ENCODE measurements at regions not wholly inside any gene's neighbourhood (a gene's known extent, or its start where the extent isn't known, plus 50 kb on each side); places are given as distances from the start of the nearest gene placed in this dataset.

DNA sequence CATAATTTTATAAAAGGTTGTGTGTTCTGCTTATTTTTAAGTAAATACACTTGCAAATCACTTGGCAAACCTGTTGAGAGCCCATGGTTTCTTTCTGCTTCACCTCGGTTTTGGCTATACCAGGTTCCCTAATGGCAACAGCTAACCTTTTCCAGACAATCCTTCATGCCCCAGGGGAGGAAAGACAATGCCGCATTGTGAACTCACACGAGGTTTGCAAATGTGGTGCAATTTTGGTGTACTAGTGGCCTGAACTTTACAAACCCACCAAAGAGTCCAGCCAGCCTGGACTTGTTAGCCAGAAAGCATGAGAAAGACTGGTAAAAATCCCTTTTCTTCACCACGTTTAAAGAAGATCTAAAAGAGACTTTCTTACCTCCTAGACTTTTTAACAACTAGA lies 84.8 kb upstream of the SOX4 start:
- TF ChIP-seq, protein P1, sequence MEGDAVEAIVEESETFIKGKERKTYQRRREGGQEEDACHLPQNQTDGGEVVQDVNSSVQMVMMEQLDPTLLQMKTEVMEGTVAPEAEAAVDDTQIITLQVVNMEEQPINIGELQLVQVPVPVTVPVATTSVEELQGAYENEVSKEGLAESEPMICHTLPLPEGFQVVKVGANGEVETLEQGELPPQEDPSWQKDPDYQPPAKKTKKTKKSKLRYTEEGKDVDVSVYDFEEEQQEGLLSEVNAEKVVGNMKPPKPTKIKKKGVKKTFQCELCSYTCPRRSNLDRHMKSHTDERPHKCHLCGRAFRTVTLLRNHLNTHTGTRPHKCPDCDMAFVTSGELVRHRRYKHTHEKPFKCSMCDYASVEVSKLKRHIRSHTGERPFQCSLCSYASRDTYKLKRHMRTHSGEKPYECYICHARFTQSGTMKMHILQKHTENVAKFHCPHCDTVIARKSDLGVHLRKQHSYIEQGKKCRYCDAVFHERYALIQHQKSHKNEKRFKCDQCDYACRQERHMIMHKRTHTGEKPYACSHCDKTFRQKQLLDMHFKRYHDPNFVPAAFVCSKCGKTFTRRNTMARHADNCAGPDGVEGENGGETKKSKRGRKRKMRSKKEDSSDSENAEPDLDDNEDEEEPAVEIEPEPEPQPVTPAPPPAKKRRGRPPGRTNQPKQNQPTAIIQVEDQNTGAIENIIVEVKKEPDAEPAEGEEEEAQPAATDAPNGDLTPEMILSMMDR (IDR thresholded peaks at IDR 0.05; ENCODE audit: insufficient read depth, low read depth, low read length), result no peak
- Histone ChIP-seq H3K36me3 (ENCODE audit: control insufficient read depth, insufficient read depth, low read length) (no peaks in the 10 kb centered on the region), H3K4me3 (ENCODE audit: low read depth, low read length) (no peak overlapping the region), H3K27me3 (ENCODE audit: control insufficient read depth, insufficient read depth, low read length) (no peaks in the 10 kb centered on the region)
- CTCF ChIA-PET, result no interaction called here
- DNase-seq (ENCODE audit: low read depth), result no peak
- POLR2A ChIA-PET, result no interaction called here

GRCh38 chr6:21511891-21512550 lies 81.5 kb upstream of the SOX4 start:
- CTCF ChIA-PET, result interaction anchor here (0.6 kb wide), 1 partner anchor 238 kb away, joined by 6 read pairs; no protein-coding TSS in a partner anchor
- TF ChIP-seq, protein P1 (IDR thresholded peaks at IDR 0.05; ENCODE audit: insufficient read depth, low read depth, low read length), result no peak
- Histone ChIP-seq H3K4me3 (ENCODE audit: low read depth, low read length) (no peak overlapping the region), H3K36me3 (ENCODE audit: control insufficient read depth, insufficient read depth, low read length) (no peaks in the 10 kb centered on the region), H3K27me3 (ENCODE audit: control insufficient read depth, insufficient read depth, low read length) (no peaks in the 10 kb centered on the region)
- no peak for DNase-seq (ENCODE audit: low read depth)
- POLR2A ChIA-PET, result no interaction called here

GRCh38 chr6:21514288-21514687 lies 79.3 kb upstream of the SOX4 start:
- Histone ChIP-seq H3K36me3 (ENCODE audit: control insufficient read depth, insufficient read depth, low read length) (no peaks in the 10 kb centered on the region), H3K4me3 (ENCODE audit: low read depth, low read length) (no peak overlapping the region), H3K27me3 (ENCODE audit: control insufficient read depth, insufficient read depth, low read length) (no peaks in the 10 kb centered on the region)
- ChIA-PET CTCF (no interaction called here), POLR2A (no interaction called here)
- TF ChIP-seq, protein P1 (IDR thresholded peaks at IDR 0.05; ENCODE audit: insufficient read depth, low read depth, low read length), result no peak
- no peak for DNase-seq (ENCODE audit: low read depth)

DNA sequence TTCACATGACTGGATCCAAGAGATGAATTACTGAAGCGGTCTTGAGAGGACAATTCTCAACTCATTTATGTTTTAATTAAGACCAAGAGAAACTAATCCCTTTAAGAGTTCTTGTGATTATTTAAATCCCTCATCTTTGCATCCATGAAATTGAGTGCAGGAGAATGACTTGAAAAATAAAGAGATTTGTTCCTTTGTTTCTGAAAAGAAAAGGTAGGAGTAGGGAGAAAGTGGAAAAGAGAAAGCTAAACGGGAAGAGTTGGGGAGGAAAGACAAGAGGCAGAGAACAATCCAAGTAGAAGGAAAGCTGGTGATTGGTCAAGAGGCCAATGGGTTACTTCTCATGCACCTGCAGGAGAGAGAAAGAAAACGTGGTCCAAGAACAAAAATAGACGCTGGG lies 75.2 kb upstream of the SOX4 start:
- H3K4me3 ChIP-seq (ENCODE audit: low read depth, low read length), result no peak overlapping the region
- ChIA-PET POLR2A (no interaction called here), CTCF (interaction anchor here (1.2 kb wide), 1 partner anchor 15 kb away, joined by 3 read pairs; no protein-coding TSS in a partner anchor)
- no peak for DNase-seq (ENCODE audit: low read depth)
- no peaks in the 10 kb centered on the region for H3K36me3 ChIP-seq (ENCODE audit: control insufficient read depth, insufficient read depth, low read length)
- no peaks in the 10 kb centered on the region for H3K27me3 ChIP-seq (ENCODE audit: control insufficient read depth, insufficient read depth, low read length)
- TF ChIP-seq, protein P1 (IDR thresholded peaks at IDR 0.05; ENCODE audit: insufficient read depth, low read depth, low read length), result no peak

- CTCF ChIA-PET, result no interaction called here
- Histone ChIP-seq H3K27me3 (ENCODE audit: control insufficient read depth, insufficient read depth, low read length) (no peaks in the 10 kb centered on the region), H3K36me3 (ENCODE audit: control insufficient read depth, insufficient read depth, low read length) (no peaks in the 10 kb centered on the region), H3K4me3 (ENCODE audit: low read depth, low read length) (no peak overlapping the region)
- POLR2A ChIA-PET, result no interaction called here
- DNase-seq (ENCODE audit: low read depth), result no peak
- TF ChIP-seq, protein P1 (IDR thresholded peaks at IDR 0.05; ENCODE audit: insufficient read depth, low read depth, low read length), result no peak
Measured at GRCh38 chr6:21519642-21520041, 73.9 kb upstream of the SOX4 start.

Measured in BJ (cell line).